Mesenchymal stem cell (in vitro differentiated cells and primary cell): ENCODE measurements at regions not wholly inside any gene's neighbourhood (a gene's known extent, or its start where the extent isn't known, plus 50 kb on each side); places are given as distances from the start of the nearest gene placed in this dataset.

Experiments used
- DNase-seq: peaks from one replicate; pipeline ENCODE4 v3.0.0-alpha.2; 2013
- H2AFZ ChIP-seq: one replicate; pipeline ENCODE4 v1.6.1; 2013; ENCODE audit warnings: low read depth, mild to moderate bottlenecking, control low read depth, inconsistent platforms, low read length, moderate library complexity
- H2AK5ac ChIP-seq: 2 replicates; pipeline ENCODE4 v1.6.1; 2013; ENCODE audit warnings: low read length, moderate library complexity, mild to moderate bottlenecking, inconsistent platforms; ENCODE audit not compliant: severe bottlenecking
- H2BK120ac ChIP-seq: one replicate; pipeline ENCODE4 v1.6.1; 2013; ENCODE audit warnings: low read depth, mild to moderate bottlenecking, inconsistent platforms, low read length, moderate library complexity
- H2BK12ac ChIP-seq, 2 experiments: one replicate each; pipeline ENCODE4 v1.6.1; 2013; ENCODE audit warnings: inconsistent platforms in 2 of 2, low read length in 2 of 2, mild to moderate bottlenecking in 2 of 2, moderate library complexity in 2 of 2, control low read depth in 1 of 2
- H2BK15ac ChIP-seq: one replicate; pipeline ENCODE4 v1.6.1; 2013; ENCODE audit warnings: mild to moderate bottlenecking, low read depth, inconsistent platforms; ENCODE audit not compliant: poor library complexity, severe bottlenecking
- H2BK5ac ChIP-seq: 2 replicates; pipeline ENCODE4 v1.6.1; 2013; ENCODE audit warnings: low read depth, mild to moderate bottlenecking, low read length, control low read depth, inconsistent platforms; ENCODE audit not compliant: poor library complexity, severe bottlenecking
- H3K14ac ChIP-seq, 2 experiments: one replicate each; pipeline ENCODE4 v1.6.1; 2013; ENCODE audit warnings: inconsistent platforms in 2 of 2, low read length in 2 of 2, control low read depth in 1 of 2, mild to moderate bottlenecking in 1 of 2, moderate library complexity in 1 of 2
- H3K18ac ChIP-seq, 2 experiments: one replicate each; pipeline ENCODE4 v1.6.1; 2013; ENCODE audit warnings: inconsistent platforms in 2 of 2, low read length in 2 of 2, control low read depth in 1 of 2, low read depth in 1 of 2, mild to moderate bottlenecking in 1 of 2
- H3K23ac ChIP-seq, 2 experiments: one replicate each; pipeline ENCODE4 v1.6.1; 2013; ENCODE audit warnings: inconsistent platforms in 2 of 2, low read length in 2 of 2, mild to moderate bottlenecking in 2 of 2, moderate library complexity in 2 of 2, control low read depth in 1 of 2
- H3K27ac ChIP-seq: 2 replicates; pipeline ENCODE4 v1.5.1; 2013; ENCODE audit warnings: mild to moderate bottlenecking, moderate library complexity, low read length, control low read depth, inconsistent platforms; ENCODE audit not compliant: poor library complexity, severe bottlenecking
- H3K27me3 ChIP-seq, 2 experiments: 2 replicates each; pipeline versions ENCODE4 v1.6.1 to v1.7.0; 2013; ENCODE audit warnings: low read length in 2 of 2, mild to moderate bottlenecking in 2 of 2, moderate library complexity in 2 of 2, control low read depth in 1 of 2, inconsistent platforms in 1 of 2; ENCODE audit not compliant: control insufficient read depth in 1 of 2, insufficient read depth in 1 of 2
- H3K36me3 ChIP-seq, 2 experiments: 2 replicates each; pipeline versions ENCODE4 v1.6.1 to v1.7.0; 2013; ENCODE audit warnings: low read length in 2 of 2, control low read depth in 1 of 2, inconsistent platforms in 1 of 2, low read depth in 1 of 2, mild to moderate bottlenecking in 1 of 2; ENCODE audit not compliant: insufficient read depth in 2 of 2, control insufficient read depth in 1 of 2
- H3K4ac ChIP-seq, 2 experiments: one replicate each; pipeline ENCODE4 v1.6.1; 2013; ENCODE audit warnings: inconsistent platforms in 2 of 2, low read length in 2 of 2, mild to moderate bottlenecking in 2 of 2, moderate library complexity in 2 of 2, control low read depth in 1 of 2, low read depth in 1 of 2
- H3K4me1 ChIP-seq: 2 replicates; pipeline ENCODE4 v1.6.1; 2013; ENCODE audit warnings: low read depth, low read length, control low read depth; ENCODE audit not compliant: control insufficient read depth, insufficient read depth
- H3K4me2 ChIP-seq: 2 replicates; pipeline ENCODE4 v1.6.1; 2013; ENCODE audit warnings: low read length, mild to moderate bottlenecking, inconsistent platforms; ENCODE audit not compliant: poor library complexity, severe bottlenecking
- H3K4me3 ChIP-seq, 2 experiments: 2 replicates each; pipeline versions ENCODE4 v1.5.1 to v1.7.0; 2013; ENCODE audit warnings: low read length in 2 of 2, mild to moderate bottlenecking in 2 of 2, control low read depth in 1 of 2, low read depth in 1 of 2; ENCODE audit not compliant: insufficient read depth in 1 of 2
- H3K79me1 ChIP-seq: replicated peaks from 2 replicates; pipeline ENCODE4 v1.6.1; 2013; ENCODE audit warnings: mild to moderate bottlenecking, control low read depth, low read length, inconsistent platforms; ENCODE audit not compliant: poor library complexity, severe bottlenecking
- H3K9ac ChIP-seq: 2 replicates; pipeline ENCODE4 v1.7.0; 2013; ENCODE audit warnings: mild to moderate bottlenecking, low read length, moderate library complexity
- H3K9me3 ChIP-seq: 2 replicates; pipeline ENCODE4 v1.7.0; 2013; ENCODE audit warnings: mild to moderate bottlenecking, low read length; ENCODE audit not compliant: control insufficient read depth
- H4K8ac ChIP-seq: one replicate; pipeline ENCODE4 v1.6.1; 2013; ENCODE audit warnings: inconsistent platforms, mild to moderate bottlenecking, low read length, moderate library complexity
- H4K91ac ChIP-seq: one replicate; pipeline ENCODE4 v1.6.1; 2013; ENCODE audit warnings: mild to moderate bottlenecking, low read length, inconsistent platforms
- WGBS: methylation state at CpG from one replicate; pipeline ENCODE4 v1.1.7; 2013; ENCODE audit warnings: mixed read lengths; 5-methylcytosine and 5-hydroxymethylcytosine counted together

DNA sequence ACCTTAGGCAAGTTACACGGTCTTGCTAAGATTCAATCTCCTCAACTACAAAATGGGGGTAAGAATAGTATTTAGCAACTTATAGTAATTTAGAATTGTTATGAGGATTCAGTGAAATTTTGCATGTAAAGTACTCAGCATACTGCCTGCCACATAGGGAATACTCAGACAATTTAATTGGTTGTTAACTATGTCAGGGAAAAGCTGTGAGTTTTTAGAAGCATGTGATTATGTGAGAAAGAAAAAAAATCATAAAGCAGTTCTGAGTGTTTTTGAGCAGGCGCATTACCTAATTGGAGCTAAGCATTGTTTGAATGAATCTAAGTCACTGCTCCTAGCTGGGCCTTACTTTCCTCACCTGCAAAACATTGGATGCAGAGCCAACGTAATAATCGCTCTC, 287.3 kb upstream of the MTNR1B start:
- no peak overlapping the region for H2BK5ac ChIP-seq
- H4K8ac ChIP-seq = no peak overlapping the region
- H3K27me3 ChIP-seq = peaks cover 0 to 5% of the 10 kb centered on the region in 2 experiments
- no peak overlapping the region for H3K9ac ChIP-seq
- H3K4ac ChIP-seq = no peak overlapping the region
- no peak overlapping the region for H3K4me2 ChIP-seq
- no peak overlapping the region for H3K18ac ChIP-seq
- H2BK12ac ChIP-seq = no peak overlapping the region
- no peaks in the 10 kb centered on the region for H3K79me1 ChIP-seq
- H3K4me3 ChIP-seq = no peak overlapping the region
- H2BK15ac ChIP-seq = no peak overlapping the region
- no peak overlapping the region for H2BK120ac ChIP-seq
- no peak overlapping the region for H3K14ac ChIP-seq
- H2AFZ ChIP-seq = no peak overlapping the region
- no peak overlapping the region for H3K27ac ChIP-seq
- H4K91ac ChIP-seq = no peak overlapping the region
- H2AK5ac ChIP-seq = no peak overlapping the region
- H3K4me1 ChIP-seq = no peaks in the 10 kb centered on the region
- H3K36me3 ChIP-seq = no peaks in the 10 kb centered on the region
- no peak for DNase-seq
- no peak overlapping the region for H3K23ac ChIP-seq
- peaks cover 5% of the 10 kb centered on the region for H3K9me3 ChIP-seq
- 95% methylated on average over 3 of the region's 4 CpGs for WGBS

DNA sequence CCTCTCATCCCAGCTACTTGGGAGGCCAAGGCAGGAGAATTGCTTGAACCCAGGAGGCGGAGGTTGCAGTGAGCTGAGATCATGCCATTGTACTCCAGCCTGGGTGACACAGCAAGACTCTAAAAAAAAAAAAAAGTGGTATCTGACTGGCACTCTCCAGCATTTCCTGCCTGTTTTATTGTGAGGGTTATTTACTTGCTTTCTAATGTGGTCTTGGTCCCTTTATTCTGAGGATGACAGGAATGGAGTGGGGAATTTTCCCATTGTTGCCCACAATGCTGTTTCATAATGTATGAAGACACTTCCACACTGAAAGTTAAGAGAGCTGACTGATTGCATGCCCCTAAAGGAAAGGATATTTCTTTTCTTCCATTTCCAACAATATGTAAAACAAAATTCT, 286.5 kb upstream of the MTNR1B start:
- H2AK5ac ChIP-seq = no peak overlapping the region
- no peak overlapping the region for H2BK12ac ChIP-seq
- no peak overlapping the region for H3K18ac ChIP-seq
- no peaks in the 10 kb centered on the region for H3K36me3 ChIP-seq
- no peaks in the 10 kb centered on the region for H3K79me1 ChIP-seq
- H2BK120ac ChIP-seq = no peak overlapping the region
- no peaks in the 10 kb centered on the region for H3K4me1 ChIP-seq
- no peak overlapping the region for H2BK15ac ChIP-seq
- H3K9ac ChIP-seq = no peak overlapping the region
- no peaks in the 10 kb centered on the region for H3K9me3 ChIP-seq
- peaks cover 0 to 5% of the 10 kb centered on the region in 2 experiments for H3K27me3 ChIP-seq
- no peak overlapping the region for H3K4ac ChIP-seq
- no peak overlapping the region for H2BK5ac ChIP-seq
- no peak overlapping the region for H4K91ac ChIP-seq
- H3K14ac ChIP-seq = no peak overlapping the region
- H2AFZ ChIP-seq = no peak overlapping the region
- H3K4me2 ChIP-seq = no peak overlapping the region
- H3K27ac ChIP-seq = no peak overlapping the region
- WGBS = 100% methylated on average over 1 of the region's 1 CpG
- H3K23ac ChIP-seq = no peak overlapping the region
- no peak overlapping the region for H3K4me3 ChIP-seq
- no peak overlapping the region for H4K8ac ChIP-seq
- no peak for DNase-seq

DNA sequence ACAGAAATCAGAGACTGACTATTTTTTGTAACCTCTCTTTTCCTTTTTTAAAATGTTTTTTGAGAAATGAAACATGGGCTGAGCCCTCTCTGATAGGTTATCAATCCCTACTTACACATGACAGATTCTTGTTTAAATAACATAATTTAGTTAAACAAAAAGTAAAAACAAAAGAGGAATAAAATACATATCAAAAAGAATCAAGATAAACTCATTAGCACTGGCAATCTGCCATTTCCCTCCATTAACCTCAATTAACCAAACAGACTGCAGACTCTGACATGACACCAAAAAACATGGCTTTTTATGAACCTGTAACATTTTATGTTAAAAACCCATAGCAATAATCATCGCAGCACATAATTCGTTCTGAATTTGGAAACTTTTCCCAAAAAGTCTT, 284.4 kb upstream of the MTNR1B start:
- H3K27me3 ChIP-seq = peaks cover 0 to 5% of the 10 kb centered on the region in 2 experiments
- no peak overlapping the region for H2AFZ ChIP-seq
- no peak overlapping the region for H2BK15ac ChIP-seq
- H3K4me1 ChIP-seq = no peaks in the 10 kb centered on the region
- no peak overlapping the region for H3K4me2 ChIP-seq
- H4K8ac ChIP-seq = no peak overlapping the region
- H2AK5ac ChIP-seq = no peak overlapping the region
- H2BK5ac ChIP-seq = no peak overlapping the region
- WGBS = 88% methylated on average over 2 of the region's 2 CpGs
- H3K79me1 ChIP-seq = no peaks in the 10 kb centered on the region
- H3K18ac ChIP-seq = no peak overlapping the region
- no peak overlapping the region for H3K23ac ChIP-seq
- H3K36me3 ChIP-seq = no peaks in the 10 kb centered on the region
- no peak overlapping the region for H3K4me3 ChIP-seq
- no peak overlapping the region for H3K27ac ChIP-seq
- no peak overlapping the region for H3K4ac ChIP-seq
- no peak overlapping the region for H3K9ac ChIP-seq
- H3K9me3 ChIP-seq = no peaks in the 10 kb centered on the region
- no peak overlapping the region for H4K91ac ChIP-seq
- no peak overlapping the region for H2BK120ac ChIP-seq
- no peak overlapping the region for H2BK12ac ChIP-seq
- no peak for DNase-seq
- no peak overlapping the region for H3K14ac ChIP-seq

DNA sequence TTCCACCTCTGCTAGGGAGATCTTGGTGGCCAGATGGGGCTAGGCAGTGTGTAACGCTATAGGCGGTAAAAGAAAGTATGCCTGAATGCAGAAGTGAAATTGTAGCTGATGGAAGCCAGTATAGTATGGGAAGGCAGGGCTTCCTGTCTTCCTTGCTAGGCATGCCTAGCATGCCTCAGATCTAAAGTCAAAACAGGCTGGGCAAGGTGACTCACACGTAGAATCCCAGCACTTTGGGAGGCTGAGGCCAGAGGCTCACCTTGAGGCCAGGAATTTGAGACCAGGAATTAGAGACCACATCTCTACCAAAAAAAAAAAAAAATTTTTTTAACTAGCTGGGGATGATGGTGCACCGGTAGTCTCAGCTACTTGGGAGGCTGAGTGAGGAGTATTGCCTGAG, 281.7 kb upstream of the MTNR1B start:
- Histone ChIP-seq H2BK5ac (no peak overlapping the region), H2AFZ (no peak overlapping the region), H3K79me1 (no peaks in the 10 kb centered on the region), H2AK5ac (no peak overlapping the region), H2BK120ac (no peak overlapping the region), H4K8ac (no peak overlapping the region), H3K18ac (no peak overlapping the region), H3K4me3 (no peak overlapping the region), H3K27ac (no peak overlapping the region), H3K23ac (no peak overlapping the region), H3K36me3 (no peaks in the 10 kb centered on the region), H3K27me3 (no peaks in the 10 kb centered on the region), H4K91ac (no peak overlapping the region), H2BK12ac (no peak overlapping the region), H3K4me2 (no peak overlapping the region), H3K4me1 (no peaks in the 10 kb centered on the region), H3K9ac (no peak overlapping the region), H3K4ac (no peak overlapping the region), H3K14ac (no peak overlapping the region), H2BK15ac (no peak overlapping the region), H3K9me3 (no peaks in the 10 kb centered on the region)
- no peak for DNase-seq
- WGBS = 98% methylated on average over 3 of the region's 4 CpGs
